Loucy (cell line): ENCODE measurements at regions not wholly inside any gene's neighbourhood (a gene's known extent, or its start where the extent isn't known, plus 50 kb on each side); places are given as distances from the start of the nearest gene placed in this dataset.

Experiments
- EZH2phosphoT487 ChIP-seq: fragments of 200-600 bp; IDR thresholded peaks from 2 replicates; pipeline ENCODE4 v1.6.1; 2018; ENCODE audit warnings: antibody characterized with exemption, mild to moderate bottlenecking, moderate library complexity, borderline replicate concordance
- TF ChIP-seq, protein P1 (sequence below): fragments of 200-600 bp; sonication (generic); conservative IDR thresholded peaks from 2 replicates; pipeline ENCODE4 v1.5.1; 2014; ENCODE audit warnings: mild to moderate bottlenecking, antibody characterized with exemption, low read length

DNA sequence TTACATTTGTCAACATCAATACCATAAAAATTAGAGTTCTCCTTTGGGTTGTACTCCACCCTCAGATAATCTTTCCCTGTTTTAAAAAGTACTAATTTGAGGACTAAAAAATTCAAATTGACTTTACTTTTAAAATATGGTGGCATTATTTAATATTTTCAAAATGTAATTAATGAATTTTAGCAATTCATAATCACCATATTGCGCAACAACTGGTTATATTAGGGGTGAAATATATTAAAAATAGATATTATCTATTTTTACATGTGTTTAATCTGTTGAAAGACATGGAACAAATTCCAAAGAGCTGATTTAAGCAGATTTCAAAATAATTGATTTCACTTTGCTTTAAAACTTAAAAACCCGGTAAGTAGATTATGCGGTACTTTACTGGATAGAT, 236.6 kb upstream of the NOL4 start:
- TF ChIP-seq, protein P1, sequence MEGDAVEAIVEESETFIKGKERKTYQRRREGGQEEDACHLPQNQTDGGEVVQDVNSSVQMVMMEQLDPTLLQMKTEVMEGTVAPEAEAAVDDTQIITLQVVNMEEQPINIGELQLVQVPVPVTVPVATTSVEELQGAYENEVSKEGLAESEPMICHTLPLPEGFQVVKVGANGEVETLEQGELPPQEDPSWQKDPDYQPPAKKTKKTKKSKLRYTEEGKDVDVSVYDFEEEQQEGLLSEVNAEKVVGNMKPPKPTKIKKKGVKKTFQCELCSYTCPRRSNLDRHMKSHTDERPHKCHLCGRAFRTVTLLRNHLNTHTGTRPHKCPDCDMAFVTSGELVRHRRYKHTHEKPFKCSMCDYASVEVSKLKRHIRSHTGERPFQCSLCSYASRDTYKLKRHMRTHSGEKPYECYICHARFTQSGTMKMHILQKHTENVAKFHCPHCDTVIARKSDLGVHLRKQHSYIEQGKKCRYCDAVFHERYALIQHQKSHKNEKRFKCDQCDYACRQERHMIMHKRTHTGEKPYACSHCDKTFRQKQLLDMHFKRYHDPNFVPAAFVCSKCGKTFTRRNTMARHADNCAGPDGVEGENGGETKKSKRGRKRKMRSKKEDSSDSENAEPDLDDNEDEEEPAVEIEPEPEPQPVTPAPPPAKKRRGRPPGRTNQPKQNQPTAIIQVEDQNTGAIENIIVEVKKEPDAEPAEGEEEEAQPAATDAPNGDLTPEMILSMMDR, result no peak
- no peak for TF ChIP-seq EZH2phosphoT487
